ENCODE measurements at regions not wholly inside any gene's neighbourhood (a gene's known extent, or its start where the extent isn't known, plus 50 kb on each side); places are given as distances from the start of the nearest gene placed in this dataset.

- TF ChIP-seq POLR2AphosphoS5 (IDR thresholded peaks at IDR 0.05; ENCODE audit: borderline replicate concordance, low read depth, low read length), result no peak
- TF ChIP-seq EZH2 (IDR thresholded peaks at IDR 0.05), result no peak
- TF ChIP-seq FOXP2 (optimal IDR thresholded peaks at IDR 0.05; ENCODE audit: control extremely low read depth, extremely low read length, insufficient read depth), result no peak
Observed at GRCh38 chr2:204110751-204111516, 174.4 kb downstream of the ICOS start.
